Endothelial cell (in vitro differentiated cells): ENCODE measurements at regions not wholly inside any gene's neighbourhood (a gene's known extent, or its start where the extent isn't known, plus 50 kb on each side); places are given as distances from the start of the nearest gene placed in this dataset.

Experiments
- DNase-seq: peaks from one replicate; pipeline ENCODE4 v3.0.0; 2021; ENCODE audit warnings: low spot score
- H3K27ac Mint-ChIP-seq: one replicate; pipeline ENCODE4 v1.8.0; 2021; ENCODE audit warnings: mixed read lengths, inconsistent platforms; ENCODE audit not compliant: unreplicated experiment
- H3K27me3 Mint-ChIP-seq: one replicate; pipeline ENCODE4 v1.8.0; 2021; ENCODE audit warnings: mild to moderate bottlenecking, moderate library complexity, mixed read lengths, inconsistent platforms; ENCODE audit not compliant: unreplicated experiment
- H3K36me3 Mint-ChIP-seq: one replicate; pipeline ENCODE4 v1.8.0; 2021; ENCODE audit warnings: mild to moderate bottlenecking, low read depth, mixed read lengths, inconsistent platforms; ENCODE audit not compliant: unreplicated experiment
- H3K4me1 Mint-ChIP-seq: one replicate; pipeline ENCODE4 v1.8.0; 2021; ENCODE audit warnings: mild to moderate bottlenecking, mixed read lengths, inconsistent platforms; ENCODE audit not compliant: unreplicated experiment
- H3K4me3 Mint-ChIP-seq: one replicate; pipeline ENCODE4 v1.8.0; 2021; ENCODE audit warnings: mild to moderate bottlenecking, mixed read lengths, inconsistent platforms; ENCODE audit not compliant: unreplicated experiment
- H3K9me3 Mint-ChIP-seq: one replicate; pipeline ENCODE4 v1.8.0; 2021; ENCODE audit warnings: mixed read lengths, inconsistent platforms; ENCODE audit not compliant: unreplicated experiment
- CTCF ChIP-seq: fragments of 200-600 bp; sonication (generic); IDR thresholded peaks from one replicate; pipeline ENCODE4 v1.5.0; 2021; ENCODE audit warnings: antibody characterized with exemption; ENCODE audit not compliant: unreplicated experiment

- Mint-ChIP-seq H3K4me3 (no peak overlapping the region), H3K36me3 (no peaks in the 10 kb centered on the region), H3K9me3 (no peaks in the 10 kb centered on the region), H3K4me1 (no peaks in the 10 kb centered on the region), H3K27ac (no peak overlapping the region), H3K27me3 (peaks cover 4% of the 10 kb centered on the region)
- no peak for DNase-seq
- no peak for TF ChIP-seq CTCF
These were observed 80.8 kb upstream of the TLE3 start for GRCh38 chr15:70178335-70179084.

GRCh38 chr15:70172566-70173225 is 75.0 kb upstream of the TLE3 start:
- no peak for TF ChIP-seq CTCF
- Mint-ChIP-seq H3K36me3 (no peaks in the 10 kb centered on the region), H3K27ac (no peak overlapping the region), H3K4me3 (no peak overlapping the region), H3K9me3 (no peaks in the 10 kb centered on the region), H3K4me1 (peaks cover 10% of the 10 kb centered on the region), H3K27me3 (no peaks in the 10 kb centered on the region)
- DNase-seq: no peak

DNA sequence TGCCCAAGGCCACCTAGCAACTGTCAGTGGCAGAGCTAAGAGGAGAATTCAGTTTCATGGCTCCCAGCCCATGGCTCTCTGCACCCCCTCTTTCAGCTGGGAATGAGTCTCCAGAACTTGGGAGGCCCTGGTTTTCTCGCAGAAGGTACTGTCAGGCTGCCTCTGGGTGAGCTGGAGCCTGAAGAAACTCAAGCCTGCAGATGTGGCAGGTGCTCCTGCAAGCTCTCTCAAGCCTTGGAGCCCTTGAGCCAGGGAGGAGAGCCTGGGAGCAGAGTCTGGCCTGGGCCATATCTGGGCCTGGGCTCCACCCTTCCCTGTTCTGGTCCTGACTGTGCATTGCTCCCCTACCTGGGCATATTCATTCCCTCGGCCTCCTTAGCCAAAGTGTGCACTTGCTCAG is 74.4 kb upstream of the TLE3 start:
- H3K27me3 Mint-ChIP-seq: no peaks in the 10 kb centered on the region
- no peaks in the 10 kb centered on the region for H3K36me3 Mint-ChIP-seq

DNA sequence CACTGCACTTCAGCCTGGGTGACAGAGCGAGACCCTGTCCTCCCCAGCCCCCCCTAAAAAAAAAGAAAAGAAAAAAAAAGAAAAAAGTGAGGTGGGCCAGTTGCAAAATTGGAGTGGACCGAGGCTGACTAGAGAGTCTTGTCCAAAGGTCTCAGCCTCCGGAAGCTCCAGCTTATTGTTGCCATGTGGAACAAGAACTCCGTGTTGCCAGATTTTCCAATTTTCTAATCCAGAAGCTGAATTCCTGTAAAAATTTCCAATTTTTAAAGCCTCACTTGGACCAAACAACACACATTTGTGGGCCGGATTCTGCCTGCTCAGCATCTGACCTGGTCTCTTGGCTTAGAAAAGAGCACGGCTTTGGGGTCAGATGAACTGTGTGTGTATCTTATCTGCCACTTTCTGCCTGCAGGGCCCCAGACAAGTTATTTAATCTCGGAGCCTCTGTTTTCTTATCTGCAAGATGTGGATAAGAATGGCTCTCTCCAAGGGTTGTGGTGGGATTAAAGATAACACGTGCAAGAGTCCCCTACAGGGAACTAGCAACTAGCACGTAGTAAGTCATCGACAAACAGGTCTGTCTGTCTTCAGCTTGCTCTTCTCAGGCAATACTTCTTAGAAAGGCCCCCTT is 73.7 kb upstream of the TLE3 start:
- Mint-ChIP-seq H3K4me3 (no peak overlapping the region), H3K27me3 (no peaks in the 10 kb centered on the region), H3K27ac (no peak overlapping the region), H3K36me3 (no peaks in the 10 kb centered on the region), H3K9me3 (no peaks in the 10 kb centered on the region), H3K4me1 (peaks cover 10% of the 10 kb centered on the region)
- no peak for DNase-seq
- TF ChIP-seq CTCF: no peak

More for the DNA sequence above, 74.4 kb upstream of the TLE3 start:
- H3K9me3 Mint-ChIP-seq: no peaks in the 10 kb centered on the region
- H3K27ac Mint-ChIP-seq: no peak overlapping the region
- DNase-seq: no peak
- no peak for TF ChIP-seq CTCF
- H3K4me3 Mint-ChIP-seq: no peak overlapping the region
- H3K4me1 Mint-ChIP-seq: peaks cover 10% of the 10 kb centered on the region
